WTC11 (cell line): ENCODE measurements at regions not wholly inside any gene's neighbourhood (a gene's known extent, or its start where the extent isn't known, plus 50 kb on each side); places are given as distances from the start of the nearest gene placed in this dataset.

Experiments used
- ATAC-seq: fragments of 200-7000 bp; cut with Tn5 transposase; 2 replicates; pipeline ENCODE4 v1.10.0; 2021; ENCODE audit warnings: mild to moderate bottlenecking, moderate library complexity
- CTCF ChIA-PET: fragments of 300-600 bp; sonication (Branson Sonifier 250); formaldehyde crosslinking; loops from one replicate; lab custom pipeline; 2021; ENCODE audit warnings: antibody characterized with exemption; lab: Charles Lee
- POLR2A ChIA-PET: fragments of 350-600 bp; sonication (Branson Sonifier 250); formaldehyde crosslinking; loops from one replicate; lab custom pipeline; 2021; ENCODE audit warnings: antibody characterized with exemption; lab: Charles Lee
- DNase-seq: peaks from one replicate; pipeline ENCODE4 v3.0.0; 2021; ENCODE audit warnings: low spot score
- H3K27ac Mint-ChIP-seq: 2 replicates; pipeline ENCODE4 v1.8.0; 2021; ENCODE audit warnings: mixed read lengths
- H3K27me3 Mint-ChIP-seq: 2 replicates; pipeline ENCODE4 v1.8.0; 2021; ENCODE audit warnings: low read depth, mild to moderate bottlenecking, moderate library complexity, mixed read lengths
- H3K36me3 Mint-ChIP-seq: 2 replicates; pipeline ENCODE4 v1.8.0; 2021; ENCODE audit warnings: mixed read lengths
- H3K4me1 Mint-ChIP-seq: 2 replicates; pipeline ENCODE4 v1.8.0; 2022; ENCODE audit warnings: mixed read lengths
- H3K4me3 Mint-ChIP-seq: 2 replicates; pipeline ENCODE4 v1.8.0; 2021; ENCODE audit warnings: mild to moderate bottlenecking, moderate library complexity, mixed read lengths
- H3K9me3 Mint-ChIP-seq: 2 replicates; pipeline ENCODE4 v1.8.0; 2021; ENCODE audit warnings: mixed read lengths
- AFF4 ChIP-seq: sonication (generic); formaldehyde crosslinking; IDR thresholded peaks from 2 replicates; pipeline ENCODE4 v1.8.1; 2023; ENCODE audit warnings: mild to moderate bottlenecking, missing genetic modification reagents, borderline replicate concordance
- ATF3 ChIP-seq: sonication (generic); formaldehyde crosslinking; conservative IDR thresholded peaks from 2 replicates; pipeline ENCODE4 v1.8.1; 2022; ENCODE audit warnings: mild to moderate bottlenecking, missing genetic modification reagents
- CREM ChIP-seq: sonication (generic); formaldehyde crosslinking; IDR thresholded peaks from 2 replicates; pipeline ENCODE4 v1.8.1; 2022; ENCODE audit warnings: mild to moderate bottlenecking, missing genetic modification reagents, moderate library complexity
- E2F4 ChIP-seq: sonication (generic); formaldehyde crosslinking; IDR thresholded peaks from 2 replicates; pipeline ENCODE4 v1.8.1; 2022; ENCODE audit warnings: low read depth, mild to moderate bottlenecking, moderate library complexity, missing genetic modification reagents, borderline replicate concordance
- EMX1 ChIP-seq: fragments of 250-450 bp; sonication (Bioruptor Pico); IDR thresholded peaks from 2 replicates; pipeline ENCODE4 v1.8.0; 2021; ENCODE audit warnings: mild to moderate bottlenecking
- ETV6 ChIP-seq: sonication (generic); formaldehyde crosslinking; IDR thresholded peaks from 2 replicates; pipeline ENCODE4 v1.8.1; 2022; ENCODE audit warnings: mild to moderate bottlenecking, missing genetic modification reagents
- GABPB1 ChIP-seq: sonication (generic); formaldehyde crosslinking; IDR thresholded peaks from 2 replicates; pipeline ENCODE4 v1.8.1; 2023; ENCODE audit warnings: mild to moderate bottlenecking, missing genetic modification reagents
- GTF2I ChIP-seq: fragments of 250-450 bp; sonication (Bioruptor Pico); conservative IDR thresholded peaks from 2 replicates; pipeline ENCODE4 v1.4.0; 2021; ENCODE audit warnings: mild to moderate bottlenecking
- HMGA2 ChIP-seq: fragments of 250-450 bp; sonication (Bioruptor Pico); IDR thresholded peaks from 2 replicates; pipeline ENCODE4 v1.4.0; 2021; ENCODE audit warnings: mild to moderate bottlenecking, moderate library complexity
- IRF1 ChIP-seq: sonication (generic); formaldehyde crosslinking; IDR thresholded peaks from 2 replicates; pipeline ENCODE4 v1.8.0; 2023; ENCODE audit warnings: missing genetic modification reagents
- JAZF1 ChIP-seq: fragments of 250-450 bp; sonication (Bioruptor Pico); IDR thresholded peaks from 2 replicates; pipeline ENCODE4 v1.9.0; 2021; ENCODE audit warnings: moderate library complexity, mild to moderate bottlenecking, inconsistent platforms
- MXD4 ChIP-seq: fragments of 250-450 bp; sonication (Bioruptor Pico); IDR thresholded peaks from 2 replicates; pipeline ENCODE4 v1.8.0; 2021; ENCODE audit warnings: mild to moderate bottlenecking, moderate library complexity, borderline replicate concordance
- MYBL2 ChIP-seq: sonication (generic); formaldehyde crosslinking; IDR thresholded peaks from 2 replicates; pipeline ENCODE4 v1.8.1; 2023; ENCODE audit warnings: mild to moderate bottlenecking, moderate library complexity, missing genetic modification reagents
- NFATC4 ChIP-seq: fragments of 250-450 bp; sonication (Bioruptor Pico); IDR thresholded peaks from 2 replicates; pipeline ENCODE4 v1.9.0; 2021; ENCODE audit warnings: mild to moderate bottlenecking
- NFYB ChIP-seq: sonication (generic); formaldehyde crosslinking; conservative IDR thresholded peaks from 2 replicates; pipeline ENCODE4 v1.8.0; 2022; ENCODE audit warnings: low read depth, missing genetic modification reagents
- NR2C2 ChIP-seq: sonication (generic); formaldehyde crosslinking; IDR thresholded peaks from 2 replicates; pipeline ENCODE4 v1.8.0; 2022; ENCODE audit warnings: mild to moderate bottlenecking, missing genetic modification reagents
- SP1 ChIP-seq: sonication (generic); formaldehyde crosslinking; conservative IDR thresholded peaks from 2 replicates; pipeline ENCODE4 v1.8.1; 2022; ENCODE audit warnings: missing genetic modification reagents
- USF1 ChIP-seq: sonication (generic); formaldehyde crosslinking; IDR thresholded peaks from 2 replicates; pipeline ENCODE4 v1.8.0; 2022; ENCODE audit warnings: mild to moderate bottlenecking, missing genetic modification reagents
- USF2 ChIP-seq: sonication (generic); formaldehyde crosslinking; IDR thresholded peaks from 2 replicates; pipeline ENCODE4 v1.8.1; 2023; ENCODE audit warnings: mild to moderate bottlenecking, missing genetic modification reagents, moderate library complexity
- ZBTB21 ChIP-seq: sonication (generic); formaldehyde crosslinking; IDR thresholded peaks from 2 replicates; pipeline ENCODE4 v1.8.1; 2023; ENCODE audit warnings: mild to moderate bottlenecking, missing genetic modification reagents, borderline replicate concordance
- ZNF396 ChIP-seq: fragments of 250-450 bp; sonication (Bioruptor Pico); IDR thresholded peaks from 2 replicates; pipeline ENCODE4 v1.8.0; 2021; ENCODE audit warnings: mild to moderate bottlenecking, moderate library complexity, borderline replicate concordance
- ZNF671 ChIP-seq: fragments of 250-450 bp; sonication (Bioruptor Pico); IDR thresholded peaks from 2 replicates; pipeline ENCODE4 v1.8.0; 2021; ENCODE audit warnings: mild to moderate bottlenecking

- ATAC-seq (no peak), DNase-seq (no peak)
- Mint-ChIP-seq H3K9me3 (no peaks in the 10 kb centered on the region), H3K4me3 (no peak overlapping the region), H3K36me3 (no peaks in the 10 kb centered on the region), H3K4me1 (peaks cover 14% of the 10 kb centered on the region), H3K27ac (no peak overlapping the region; the same call in 1 of the 2 replicates), H3K27me3 (no peaks in the 10 kb centered on the region)
- CTCF ChIA-PET, result no interaction called here
- no peak for TF ChIP-seq USF1 (CRISPR knock-in tag)
- no peak for TF ChIP-seq ZNF671 (CRISPR knock-in tag)
- TF ChIP-seq ZNF396, result no peak
- no peak for TF ChIP-seq NFYB (CRISPR knock-in tag)
- TF ChIP-seq ATF3 (CRISPR knock-in tag), result no peak
- TF ChIP-seq MXD4 (CRISPR knock-in tag), result no peak
- TF ChIP-seq E2F4 (CRISPR knock-in tag), result no peak
- TF ChIP-seq GTF2I (CRISPR knock-in tag), result no peak
- no peak for TF ChIP-seq CREM (CRISPR knock-in tag)
- no peak for TF ChIP-seq SP1
- no peak for TF ChIP-seq JAZF1 (CRISPR knock-in tag)
- no peak for TF ChIP-seq EMX1
- no peak for TF ChIP-seq GABPB1
- POLR2A ChIA-PET, result no interaction called here
Observed at GRCh38 chr12:59046763-59047534, 126.6 kb upstream of the LRIG3 start.

- POLR2A ChIA-PET, result no interaction called here
- no peaks in the 10 kb centered on the region for H3K9me3 Mint-ChIP-seq
- TF ChIP-seq E2F4 (CRISPR knock-in tag), result no peak
- TF ChIP-seq JAZF1 (CRISPR knock-in tag), result no peak
- TF ChIP-seq USF1 (CRISPR knock-in tag), result no peak
- no peak for TF ChIP-seq ETV6 (CRISPR knock-in tag)
- no peak for TF ChIP-seq NFATC4 (CRISPR knock-in tag)
- no peak for TF ChIP-seq HMGA2 (CRISPR knock-in tag)
- no peak for TF ChIP-seq ZBTB21 (CRISPR knock-in tag)
- no peak for TF ChIP-seq NR2C2 (CRISPR knock-in tag)
- TF ChIP-seq MYBL2 (CRISPR knock-in tag), result no peak
- TF ChIP-seq GTF2I (CRISPR knock-in tag), result no peak
- TF ChIP-seq AFF4 (CRISPR knock-in tag), result no peak
- no peak for TF ChIP-seq ATF3 (CRISPR knock-in tag)
- TF ChIP-seq USF2 (CRISPR knock-in tag), result no peak
- TF ChIP-seq IRF1, result no peak
- TF ChIP-seq, all 79 proteins: peak for 0
- no peaks in the 10 kb centered on the region for H3K36me3 Mint-ChIP-seq
- ATAC-seq (no peak), DNase-seq (no peak)
- no peaks in the 10 kb centered on the region for H3K27me3 Mint-ChIP-seq
- no peak overlapping the region for H3K4me3 Mint-ChIP-seq
- CTCF ChIA-PET, result no interaction called here
- H3K4me1 Mint-ChIP-seq, result peaks cover 28% of the 10 kb centered on the region
- no peak overlapping the region for H3K27ac Mint-ChIP-seq
Observed at GRCh38 chr12:59044791-59045190, 124.5 kb upstream of the LRIG3 start.
